ENCODE measurements at regions not wholly inside any gene's neighbourhood (a gene's known extent, or its start where the extent isn't known, plus 50 kb on each side); places are given as distances from the start of the nearest gene placed in this dataset.

GRCh38 chr9:99399474-99399873, 177.4 kb downstream of the SEC61B start:
- no peak for DNase-seq (ENCODE audit: low read depth, low spot score)

DNA sequence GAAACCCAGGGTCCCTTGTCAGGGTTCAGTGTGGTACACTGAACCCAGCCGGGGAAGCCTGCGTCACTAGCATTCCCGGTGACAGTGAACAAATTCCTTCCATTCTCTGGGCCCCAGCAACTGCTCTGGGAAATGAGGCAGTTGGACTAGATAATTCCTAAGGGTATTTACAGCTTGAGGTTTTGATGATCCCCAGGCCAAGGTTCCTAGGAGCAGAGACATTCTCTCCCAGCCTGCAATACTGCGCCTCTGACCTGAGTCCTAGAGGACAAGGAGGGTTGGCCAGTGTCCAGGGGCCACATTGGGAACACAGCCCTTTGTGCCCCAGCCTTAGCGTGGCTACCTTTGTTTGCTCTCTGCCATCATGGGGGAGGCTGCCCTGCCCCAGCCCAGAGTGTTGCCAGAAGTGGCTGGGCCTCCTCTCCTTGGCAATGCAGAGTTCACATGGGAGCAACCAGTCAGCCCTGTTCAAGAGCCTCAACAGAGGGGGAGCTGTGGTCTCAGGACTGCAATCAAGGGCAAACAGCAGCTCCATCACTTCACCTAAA, 178.2 kb downstream of the SEC61B start:
- no peak for DNase-seq (ENCODE audit: low read depth, low spot score)

- DNase-seq (ENCODE audit: low read depth, low spot score) = no peak
These were observed 179.8 kb downstream of the SEC61B start for GRCh38 chr9:99401680-99402504.

DNA sequence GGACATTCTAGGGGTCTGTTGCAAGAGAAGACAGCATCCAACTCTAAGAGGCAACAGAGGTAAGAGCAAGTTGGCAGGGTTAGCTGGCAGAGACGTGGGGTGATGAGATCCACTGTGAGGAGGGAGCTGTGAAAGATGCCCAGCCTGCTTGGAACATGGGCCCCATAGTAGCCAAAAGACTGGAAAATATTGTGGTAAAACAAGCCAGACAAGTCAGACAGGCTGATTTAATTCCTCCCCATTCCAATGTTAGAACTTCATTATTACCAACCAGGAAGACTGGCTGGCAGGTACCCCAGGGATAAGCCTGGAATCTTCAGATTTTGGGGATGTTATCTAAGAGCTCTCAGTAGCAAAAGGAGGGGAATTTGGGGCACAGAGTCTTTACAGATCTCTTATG, 181.3 kb downstream of the SEC61B start:
- DNase-seq (ENCODE audit: low read depth, low spot score) = no peak

- no peak for DNase-seq (ENCODE audit: low read depth, low spot score)
These were observed 183.3 kb downstream of the SEC61B start for GRCh38 chr9:99405359-99405758.

DNA sequence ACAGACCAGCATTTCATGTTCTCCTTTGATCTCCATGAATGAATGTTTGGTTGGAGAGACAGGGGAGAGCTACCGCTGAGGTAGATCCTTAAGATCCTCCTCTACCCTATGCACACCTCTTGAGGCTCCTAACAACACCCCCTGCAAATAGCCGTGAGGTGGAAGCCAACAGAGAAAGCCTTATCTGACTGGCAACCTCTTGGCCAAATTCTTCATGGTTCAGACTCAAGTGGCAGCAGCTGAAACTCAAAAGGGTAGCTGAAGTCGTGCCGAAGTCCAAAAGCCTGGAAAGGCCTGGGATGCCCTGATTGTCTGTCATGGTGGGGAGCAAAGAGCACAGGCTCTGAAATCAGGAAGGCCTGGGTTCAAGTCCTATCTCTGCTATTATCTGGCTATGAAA, 184.9 kb downstream of the SEC61B start:
- no peak for DNase-seq (ENCODE audit: low read depth, low spot score)

DNA sequence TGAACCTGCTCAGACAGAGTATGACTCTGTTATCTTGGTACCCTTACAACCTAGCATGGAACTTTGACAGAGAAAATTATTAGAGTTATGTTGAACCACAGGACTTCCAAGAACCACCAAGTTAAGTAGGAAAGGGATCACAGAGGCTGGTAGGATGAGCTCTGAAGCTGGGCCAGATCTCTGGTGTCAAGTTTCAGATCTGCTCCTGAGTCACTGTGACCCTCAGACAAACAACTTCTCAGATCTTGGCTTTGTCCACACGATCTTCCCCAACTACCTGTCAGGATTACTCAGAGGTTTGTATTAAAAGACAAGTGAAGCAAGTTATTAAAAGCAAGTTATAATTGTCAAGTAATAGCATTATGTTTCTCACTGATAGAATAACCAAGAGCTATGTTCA, 189.0 kb downstream of the SEC61B start:
- no peak for DNase-seq (ENCODE audit: low read depth, low spot score)

DNA sequence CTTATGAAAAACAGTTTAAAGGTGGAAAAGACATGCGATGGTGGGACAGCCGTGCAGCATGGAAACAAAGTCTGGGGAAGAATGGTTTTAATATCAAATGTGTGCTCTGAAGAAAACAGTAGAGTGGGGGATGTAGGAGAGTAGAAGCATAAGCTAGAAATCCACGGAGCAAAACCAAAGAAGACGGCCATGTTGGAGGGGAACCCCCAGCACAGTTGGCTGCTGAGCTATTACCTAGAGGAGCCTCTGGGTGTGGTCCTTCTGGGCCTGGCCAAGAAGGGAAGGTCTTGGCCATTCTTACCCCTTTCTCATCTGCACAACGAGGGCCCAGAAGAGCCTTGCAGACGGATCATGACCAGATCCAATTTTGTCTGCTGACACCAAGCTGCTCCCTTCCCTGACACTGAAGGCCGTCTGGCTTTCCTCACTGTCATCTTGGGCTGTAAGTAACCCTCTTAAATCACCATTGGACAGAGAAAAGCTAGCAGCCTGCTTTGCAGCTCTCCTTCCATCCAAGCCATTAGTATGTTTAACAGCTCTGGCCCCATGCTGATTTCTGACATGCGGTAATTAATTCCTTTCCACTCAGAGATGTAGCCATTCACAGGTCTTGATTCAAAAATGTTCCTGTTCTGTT, 189.5 kb downstream of the SEC61B start:
- DNase-seq (ENCODE audit: low read depth, low spot score) = no peak

DNA sequence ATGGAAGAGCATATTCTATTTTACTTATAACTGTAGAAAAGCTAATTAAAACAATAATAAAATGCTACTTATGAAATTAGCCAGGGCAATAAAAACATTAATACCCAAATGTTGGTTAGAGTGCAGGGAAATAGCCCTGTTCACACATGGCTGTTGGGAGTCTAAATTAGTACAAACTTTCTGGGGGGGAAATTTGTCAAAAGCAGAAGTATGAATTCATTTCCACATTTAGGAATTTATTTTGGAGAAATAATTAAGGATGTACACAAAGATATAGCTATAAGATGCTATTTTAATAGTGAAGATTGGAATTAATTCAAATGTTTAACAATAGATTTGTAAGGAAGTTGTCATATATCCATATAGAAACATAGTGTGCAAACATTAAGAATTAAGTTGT, 190.5 kb downstream of the SEC61B start:
- no peak for DNase-seq (ENCODE audit: low read depth, low spot score)

- no peak for DNase-seq (ENCODE audit: low read depth, low spot score)
These were observed 192.2 kb downstream of the SEC61B start for GRCh38 chr9:99414321-99414720.

- DNase-seq (ENCODE audit: low read depth, low spot score) = no peak
These were observed 193.5 kb downstream of the SEC61B start for GRCh38 chr9:99415606-99416005.

- DNase-seq (ENCODE audit: low read depth, low spot score) = no peak
These were observed 193.9 kb downstream of the SEC61B start for GRCh38 chr9:99416007-99416406.

GRCh38 chr9:99419070-99419469, 197.0 kb downstream of the SEC61B start:
- no peak for DNase-seq (ENCODE audit: low read depth, low spot score)

DNA sequence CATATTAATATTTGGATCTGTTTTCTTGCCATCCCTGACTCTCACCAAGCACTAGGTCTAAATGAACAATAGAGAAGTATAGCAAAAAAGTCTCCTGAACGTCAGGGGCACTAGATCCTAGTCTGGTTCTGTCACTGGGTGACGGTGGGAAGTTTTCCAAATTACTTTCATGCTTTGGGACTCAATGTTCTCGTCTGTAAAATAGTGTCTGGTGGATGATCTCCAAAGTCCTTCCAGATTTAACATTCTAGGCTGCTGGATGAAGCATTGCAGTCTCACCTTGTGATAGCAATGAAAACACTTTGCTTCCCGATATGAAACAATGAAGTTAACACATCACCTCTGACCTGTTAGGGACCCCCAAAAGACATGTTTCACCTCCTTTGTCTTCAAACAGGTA, 199.3 kb downstream of the SEC61B start:
- no peak for DNase-seq (ENCODE audit: low read depth, low spot score)

- DNase-seq (ENCODE audit: low read depth, low spot score) = no peak
These were observed 203.0 kb downstream of the SEC61B start for GRCh38 chr9:99425124-99425523.

GRCh38 chr9:99425923-99426842, 204.1 kb downstream of the SEC61B start:
- DNase-seq (ENCODE audit: low read depth, low spot score) = no peak

DNA sequence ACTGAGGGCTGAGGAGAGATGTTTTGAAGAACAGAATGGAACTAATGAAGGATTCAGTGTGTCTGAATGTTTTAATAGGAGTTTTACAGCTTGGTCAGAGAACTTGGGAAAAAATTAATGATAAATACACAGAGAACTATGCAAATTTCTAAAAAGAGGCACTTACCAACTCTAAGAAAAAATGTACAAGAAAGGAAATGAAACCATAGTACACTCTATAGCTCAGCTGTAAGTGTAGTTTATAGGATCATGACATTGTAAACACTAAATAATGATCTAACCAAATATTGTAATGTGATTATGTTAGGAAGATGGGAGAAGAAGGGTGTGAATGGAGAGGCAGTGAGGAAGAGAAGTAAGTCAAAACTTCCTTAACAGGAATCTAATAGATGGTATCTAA, 205.2 kb downstream of the SEC61B start:
- DNase-seq (ENCODE audit: low read depth, low spot score) = no peak

GRCh38 chr9:99430301-99430700, 208.2 kb downstream of the SEC61B start:
- no peak for DNase-seq (ENCODE audit: low read depth, low spot score)

- peak; percentile 76 for DNase-seq (ENCODE audit: low read depth, low spot score)
These were observed 209.0 kb downstream of the SEC61B start for GRCh38 chr9:99431103-99431502.

GRCh38 chr9:99432075-99432474, 210.0 kb downstream of the SEC61B start:
- no peak for DNase-seq (ENCODE audit: low read depth, low spot score)

DNA sequence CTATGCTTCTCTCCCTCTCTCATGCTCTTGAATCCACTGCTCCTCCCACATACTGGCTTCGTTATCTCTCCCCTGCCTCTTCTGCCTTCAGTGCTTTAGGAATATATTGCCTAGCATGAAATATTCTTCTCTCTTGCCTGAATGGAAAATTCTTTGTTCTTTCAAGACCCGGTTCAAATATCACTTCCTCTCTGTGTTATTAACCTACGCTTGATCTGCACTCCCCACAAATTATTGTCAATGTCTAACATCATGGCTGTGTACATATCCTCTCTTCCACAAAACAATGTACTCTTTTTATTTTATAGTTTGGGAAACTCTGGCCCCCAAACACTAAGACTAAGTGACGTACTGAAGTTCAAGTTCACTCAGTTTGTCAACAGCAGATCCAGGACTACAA, 211.0 kb downstream of the SEC61B start:
- DNase-seq (ENCODE audit: low read depth, low spot score) = no peak

DNA sequence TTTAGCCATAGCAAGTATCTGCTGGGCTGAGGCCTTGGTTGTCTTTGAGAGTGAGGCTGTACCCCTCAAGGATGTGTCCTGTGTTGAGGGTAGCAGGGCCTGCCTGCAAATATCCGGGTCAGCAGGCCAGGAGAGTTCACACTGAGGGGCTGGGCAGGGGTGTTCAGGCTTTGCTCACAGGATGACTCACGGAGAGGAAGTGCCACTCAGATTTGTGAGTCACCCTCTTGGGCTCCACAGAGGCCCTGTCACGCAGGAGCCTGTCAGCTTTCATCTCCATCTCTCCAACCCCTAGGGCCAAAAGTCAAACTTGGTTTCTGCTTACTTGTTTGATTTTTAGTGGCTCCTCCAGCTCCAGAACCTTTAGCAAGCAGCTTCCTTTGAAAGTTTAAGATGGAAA, 211.5 kb downstream of the SEC61B start:
- peak; percentile 52 for DNase-seq (ENCODE audit: low read depth, low spot score)
